Esophagus squamous epithelium (tissue), 4 donors: ENCODE measurements at regions not wholly inside any gene's neighbourhood (a gene's known extent, or its start where the extent isn't known, plus 50 kb on each side); places are given as distances from the start of the nearest gene placed in this dataset.

Source experiments
- CTCF ChIP-seq, 6 experiments: fragments of 450-650 bp in 4 of 6; fragments of 200-600 bp in 2 of 6; sonication (generic) in 2 of 6; IDR thresholded peaks; one replicate each; pipeline ENCODE4 v1.5.1; 2016 to 2019; ENCODE audit warnings: antibody characterized with exemption in 6 of 6, mild to moderate bottlenecking in 4 of 6, moderate library complexity in 4 of 6
- POLR2A ChIP-seq, 4 donors: fragments of 450-650 bp; IDR thresholded peaks; one replicate each; pipeline ENCODE4 v1.6.1; 2017; ENCODE audit warnings: antibody characterized with exemption in 4 of 4, mild to moderate bottlenecking in 4 of 4, moderate library complexity in 3 of 4

GRCh38 chr2:183532514-183532913, 408.3 kb downstream of the NUP35 start:
- TF ChIP-seq CTCF (IDR thresholded peaks at IDR 0.05) (no peak), POLR2A (IDR thresholded peaks at IDR 0.05) (no peak)
